Mammary epithelial cell (primary cell): ENCODE measurements at regions not wholly inside any gene's neighbourhood (a gene's known extent, or its start where the extent isn't known, plus 50 kb on each side); places are given as distances from the start of the nearest gene placed in this dataset.

ENCODE experiments used
- EZH2 ChIP-seq: IDR thresholded peaks from 2 replicates; pipeline ENCODE4 v1.6.1; 2012; ENCODE audit warnings: low read length, inconsistent platforms, borderline replicate concordance
- TF ChIP-seq, protein P1 (sequence below), 2 donors: IDR thresholded peaks in 1 of 2; conservative IDR thresholded peaks in 1 of 2; 2 replicates each; pipeline ENCODE4 v1.5.1; 2011 to 2012; ENCODE audit warnings: inconsistent platforms in 2 of 2, low read length in 2 of 2, mild to moderate bottlenecking in 2 of 2, control low read depth in 1 of 2, low read depth in 1 of 2; ENCODE audit not compliant: insufficient read depth in 1 of 2; ENCODE audit errors: extremely low read depth in 1 of 2

DNA sequence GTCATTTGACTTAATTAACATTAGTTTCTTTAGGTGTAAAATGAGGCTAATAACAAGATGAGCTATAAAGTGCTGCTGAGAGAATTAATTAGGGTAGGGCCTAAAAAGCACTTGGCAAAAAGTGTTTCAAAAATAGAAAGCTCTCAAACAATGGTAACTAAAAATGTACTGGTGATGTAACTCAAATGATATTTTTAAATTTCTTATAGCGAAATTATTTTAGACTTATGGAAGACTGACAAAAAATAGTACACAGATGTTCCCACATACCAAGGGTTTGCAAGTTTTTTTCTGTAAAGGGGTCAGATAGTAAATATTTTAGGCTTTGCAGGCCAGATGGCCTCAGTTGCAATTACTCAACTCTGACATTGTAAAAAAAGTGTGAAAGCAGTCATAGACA, 190.7 kb upstream of the UFL1 start:
- TF ChIP-seq, protein P1, sequence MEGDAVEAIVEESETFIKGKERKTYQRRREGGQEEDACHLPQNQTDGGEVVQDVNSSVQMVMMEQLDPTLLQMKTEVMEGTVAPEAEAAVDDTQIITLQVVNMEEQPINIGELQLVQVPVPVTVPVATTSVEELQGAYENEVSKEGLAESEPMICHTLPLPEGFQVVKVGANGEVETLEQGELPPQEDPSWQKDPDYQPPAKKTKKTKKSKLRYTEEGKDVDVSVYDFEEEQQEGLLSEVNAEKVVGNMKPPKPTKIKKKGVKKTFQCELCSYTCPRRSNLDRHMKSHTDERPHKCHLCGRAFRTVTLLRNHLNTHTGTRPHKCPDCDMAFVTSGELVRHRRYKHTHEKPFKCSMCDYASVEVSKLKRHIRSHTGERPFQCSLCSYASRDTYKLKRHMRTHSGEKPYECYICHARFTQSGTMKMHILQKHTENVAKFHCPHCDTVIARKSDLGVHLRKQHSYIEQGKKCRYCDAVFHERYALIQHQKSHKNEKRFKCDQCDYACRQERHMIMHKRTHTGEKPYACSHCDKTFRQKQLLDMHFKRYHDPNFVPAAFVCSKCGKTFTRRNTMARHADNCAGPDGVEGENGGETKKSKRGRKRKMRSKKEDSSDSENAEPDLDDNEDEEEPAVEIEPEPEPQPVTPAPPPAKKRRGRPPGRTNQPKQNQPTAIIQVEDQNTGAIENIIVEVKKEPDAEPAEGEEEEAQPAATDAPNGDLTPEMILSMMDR (conservative IDR thresholded peaks at IDR 0.05 in 1 of 2, IDR thresholded peaks at IDR 0.05 in 1 of 2; ENCODE audit: extremely low read depth in 1 of 2, insufficient read depth in 1 of 2, low read depth in 1 of 2, low read length in 2 of 2) = no peak
- TF ChIP-seq EZH2 = no peak
